SK-N-MC (cell line): ENCODE measurements at regions not wholly inside any gene's neighbourhood (a gene's known extent, or its start where the extent isn't known, plus 50 kb on each side); places are given as distances from the start of the nearest gene placed in this dataset.
"Not testable (repeated sequence)": the region's sequence is repeated elsewhere in the genome, so short reads cannot be mapped to it uniquely, and the experiment has no call there.

ENCODE experiments used
- DNase-seq: peaks from one replicate; pipeline ENCODE4 v3.0.0-alpha.2; 2011; ENCODE audit warnings: low read depth, low spot score
- H3K27ac ChIP-seq: fragments of 200-600 bp; sonication (generic); 2 replicates; pipeline ENCODE4 v1.5.1; 2016; ENCODE audit warnings: mixed run types
- H3K36me3 ChIP-seq: fragments of 200-600 bp; sonication (generic); 2 replicates; pipeline ENCODE4 v1.6.1; 2017; ENCODE audit warnings: antibody characterized with exemption, low read length, mixed read lengths; ENCODE audit not compliant: insufficient read depth
- H3K4me3 ChIP-seq: fragments of 200-600 bp; sonication (generic); 2 replicates; pipeline ENCODE4 v1.5.1; 2016
- H3K9ac ChIP-seq: fragments of 200-600 bp; sonication (generic); 2 replicates; pipeline ENCODE4 v1.8.0; 2017; ENCODE audit warnings: mixed run types, mixed read lengths; ENCODE audit not compliant: insufficient read length
- H3K9me3 ChIP-seq: fragments of 200-600 bp; sonication (generic); 2 replicates; pipeline ENCODE4 v1.6.1; 2017; ENCODE audit warnings: low read depth, mild to moderate bottlenecking, antibody characterized with exemption, low read length, moderate library complexity, mixed read lengths
- EZH2 ChIP-seq: fragments of 200-600 bp; sonication (generic); IDR thresholded peaks from one replicate; pipeline ENCODE4 v1.6.1; 2017; ENCODE audit warnings: antibody characterized with exemption
- FOXP2 ChIP-seq: optimal IDR thresholded peaks from 2 replicates; pipeline ENCODE3; 2011; ENCODE audit warnings: mild to moderate bottlenecking, moderate library complexity; ENCODE audit not compliant: insufficient read depth; ENCODE audit errors: extremely low read length, control extremely low read depth
- POLR2AphosphoS5 ChIP-seq: IDR thresholded peaks from 2 replicates; pipeline ENCODE4 v1.6.1; 2012; ENCODE audit warnings: mild to moderate bottlenecking, low read depth, low read length, borderline replicate concordance

- Histone ChIP-seq H3K9ac (peak overlapping the region; percentile 31), H3K9me3 (no peaks in the 10 kb centered on the region), H3K36me3 (no peaks in the 10 kb centered on the region), H3K4me3 (peak overlapping the region; percentile 35), H3K27ac (peak overlapping the region; percentile 62; the same call in 1 of the 2 replicates)
- no peak for DNase-seq
- TF ChIP-seq POLR2AphosphoS5 (no peak), EZH2 (no peak), FOXP2 (no peak)
Measured at GRCh38 chr3:106126067-106126845, 257.4 kb upstream of the CBLB start.

GRCh38 chr3:106126846-106127235, 258.0 kb upstream of the CBLB start:
- no peak for TF ChIP-seq FOXP2
- TF ChIP-seq POLR2AphosphoS5, result no peak
- no peak for TF ChIP-seq EZH2
- no peak for DNase-seq
- H3K9ac ChIP-seq, result no peak overlapping the region
- no peaks in the 10 kb centered on the region for H3K36me3 ChIP-seq
- H3K4me3 ChIP-seq, result no peak overlapping the region
- H3K27ac ChIP-seq, result 0 out of 2 replicates have a peak overlapping the region, but pooled peaks have one; percentile 62
- H3K9me3 ChIP-seq, result no peaks in the 10 kb centered on the region

- no peak for DNase-seq
- peak overlapping the region; percentile 86 for H3K27ac ChIP-seq
Measured at GRCh38 chr3:106129939-106130338, 261.1 kb upstream of the CBLB start.

GRCh38 chr3:106130384-106131198, 261.8 kb upstream of the CBLB start:
- Histone ChIP-seq H3K9ac (peak overlapping the region; percentile 51), H3K27ac (peak overlapping the region; percentile 86), H3K9me3 (no peaks in the 10 kb centered on the region), H3K4me3 (peak overlapping the region; percentile 70), H3K36me3 (no peaks in the 10 kb centered on the region)
- peak; percentile 57 for DNase-seq
- TF ChIP-seq FOXP2 (no peak), POLR2AphosphoS5 (no peak), EZH2 (no peak)

More at GRCh38 chr3:106129939-106130338, 261.1 kb upstream of the CBLB start:
- Histone ChIP-seq H3K36me3 (no peaks in the 10 kb centered on the region), H3K4me3 (peak overlapping the region; percentile 70), H3K9ac (peak overlapping the region; percentile 51), H3K9me3 (no peaks in the 10 kb centered on the region)
- no peak for TF ChIP-seq EZH2
- no peak for TF ChIP-seq POLR2AphosphoS5

- Histone ChIP-seq H3K4me3 (no peak overlapping the region), H3K9me3 (no peaks in the 10 kb centered on the region), H3K27ac (no peak overlapping the region), H3K9ac (no peak overlapping the region), H3K36me3 (no peaks in the 10 kb centered on the region)
- DNase-seq, result no peak
- TF ChIP-seq EZH2, result no peak
- TF ChIP-seq FOXP2, result no peak
- no peak for TF ChIP-seq POLR2AphosphoS5
Measured at GRCh38 chr3:106135451-106136160, 266.8 kb upstream of the CBLB start.

GRCh38 chr3:106139826-106140225, 271.0 kb upstream of the CBLB start:
- Histone ChIP-seq H3K27ac (peak overlapping the region; percentile 72), H3K4me3 (peak overlapping the region; percentile 59), H3K9ac (no peak overlapping the region), H3K9me3 (no peaks in the 10 kb centered on the region), H3K36me3 (no peaks in the 10 kb centered on the region)
- TF ChIP-seq POLR2AphosphoS5, result no peak
- no peak for TF ChIP-seq EZH2
- no peak for TF ChIP-seq FOXP2
- DNase-seq, result no peak

- Histone ChIP-seq H3K36me3 (no peaks in the 10 kb centered on the region), H3K9ac (no peak overlapping the region), H3K27ac (peak overlapping the region; percentile 72), H3K4me3 (no peak overlapping the region), H3K9me3 (no peaks in the 10 kb centered on the region)
- TF ChIP-seq FOXP2 (no peak), EZH2 (no peak), POLR2AphosphoS5 (no peak)
- DNase-seq, result no peak
Measured at GRCh38 chr3:106140431-106140830, 271.6 kb upstream of the CBLB start.

GRCh38 chr3:106144030-106144429, 275.2 kb upstream of the CBLB start:
- H3K9ac ChIP-seq, result no peak overlapping the region
- H3K9me3 ChIP-seq, result no peaks in the 10 kb centered on the region
- DNase-seq, result no peak
- no peak overlapping the region for H3K27ac ChIP-seq
- TF ChIP-seq FOXP2 (no peak), EZH2 (no peak), POLR2AphosphoS5 (no peak)
- H3K36me3 ChIP-seq, result no peaks in the 10 kb centered on the region
- no peak overlapping the region for H3K4me3 ChIP-seq

- H3K9me3 ChIP-seq, H3K27ac ChIP-seq, H3K36me3 ChIP-seq, H3K4me3 ChIP-seq, DNase-seq, H3K9ac ChIP-seq: not testable (repeated sequence)
Measured at GRCh38 chr3:106148440-106149082, 279.7 kb upstream of the CBLB start.
